Eye (tissue), 1 donor: ENCODE measurements at regions not wholly inside any gene's neighbourhood (a gene's known extent, or its start where the extent isn't known, plus 50 kb on each side); places are given as distances from the start of the nearest gene placed in this dataset.

Experiments
- DNase-seq: peaks from one replicate; pipeline ENCODE4 v3.0.0-alpha.2; 2015

DNA sequence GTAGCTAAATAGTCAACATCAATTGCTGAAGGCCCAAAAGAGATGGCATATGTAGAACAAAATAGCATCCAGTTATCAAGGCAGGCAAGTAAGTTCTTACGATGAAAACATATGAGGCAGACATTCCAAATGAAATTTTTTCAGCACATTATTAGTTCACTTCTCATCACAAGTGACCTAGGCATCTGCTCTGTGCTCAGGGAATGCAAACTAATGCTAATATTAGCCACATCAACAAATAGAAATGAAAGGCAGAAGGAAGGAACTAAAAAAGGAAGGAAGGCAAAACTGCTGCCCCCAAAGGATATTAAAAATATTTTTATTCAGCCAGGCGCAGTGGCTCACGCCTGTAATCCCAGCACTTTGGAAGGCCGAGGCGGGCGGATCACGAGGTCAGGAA lies 51.2 kb upstream of the ROCK1 start:
- DNase-seq, result no peak

DNA sequence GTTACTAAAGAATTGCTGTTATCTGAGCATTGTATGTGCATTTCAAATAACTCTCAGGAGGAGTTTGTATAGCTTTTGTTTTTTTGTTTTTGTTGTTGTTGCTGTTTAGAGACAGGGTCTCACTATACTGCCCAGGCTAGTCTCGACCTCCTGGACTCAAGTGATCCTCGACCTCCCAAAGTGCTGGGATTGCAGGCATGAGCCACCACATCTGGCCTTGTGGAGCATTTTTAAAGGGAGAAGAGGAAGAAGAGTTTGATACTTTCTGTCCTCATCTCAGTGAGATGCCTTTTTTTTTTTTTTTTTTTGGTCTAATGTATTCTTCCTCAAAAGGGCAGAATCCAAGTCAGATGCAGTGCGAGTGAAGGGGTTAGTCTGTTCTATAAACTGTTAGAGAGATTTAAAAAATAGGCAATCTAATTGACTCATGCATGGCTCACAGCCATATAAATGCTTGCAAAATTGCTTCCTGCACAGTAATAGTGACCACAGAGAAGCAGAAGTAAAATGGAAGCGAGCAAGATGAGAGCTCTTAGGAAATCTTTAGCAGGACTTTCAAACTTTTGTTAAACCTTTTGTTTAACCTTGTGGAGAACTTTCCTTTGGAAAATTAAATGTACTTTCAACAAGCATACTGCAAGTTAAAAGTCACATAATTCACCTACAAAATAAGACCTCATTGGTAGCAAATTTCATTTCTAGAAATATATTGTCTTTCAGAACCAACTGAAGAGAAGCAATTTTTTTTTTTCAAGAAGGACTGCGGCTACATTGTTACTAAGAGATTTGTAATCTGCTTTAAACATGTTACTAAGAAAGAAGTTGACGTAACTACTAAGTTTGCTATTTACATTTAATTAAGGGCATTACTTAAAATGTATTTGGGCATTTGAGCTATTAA lies 52.3 kb upstream of the ROCK1 start:
- DNase-seq, result no peak

DNA sequence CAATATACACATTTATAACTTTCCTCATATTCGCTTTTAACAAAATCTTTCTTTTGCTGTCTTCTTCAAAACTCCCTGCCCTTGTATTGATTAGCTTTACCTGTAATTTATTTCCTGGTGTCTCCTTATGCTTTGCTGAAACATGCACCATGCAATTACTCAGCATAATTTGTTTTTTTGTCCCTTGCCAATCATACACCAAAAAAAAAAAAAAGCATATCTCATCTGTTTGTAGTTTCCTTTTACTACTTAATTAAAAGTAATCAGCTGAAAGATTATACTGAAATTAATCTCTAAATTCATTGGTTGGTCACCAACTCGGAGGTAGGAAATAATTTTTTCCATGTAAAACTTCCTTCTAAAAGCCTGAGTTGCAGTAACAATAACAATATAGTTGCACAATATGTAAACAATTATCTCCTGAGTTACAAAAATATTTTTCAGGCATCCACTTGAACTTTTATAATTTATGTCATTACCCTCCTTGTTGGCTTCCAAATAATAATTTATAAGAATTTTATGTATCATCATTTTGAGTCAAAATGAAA lies 53.0 kb upstream of the ROCK1 start:
- no peak for DNase-seq

DNA sequence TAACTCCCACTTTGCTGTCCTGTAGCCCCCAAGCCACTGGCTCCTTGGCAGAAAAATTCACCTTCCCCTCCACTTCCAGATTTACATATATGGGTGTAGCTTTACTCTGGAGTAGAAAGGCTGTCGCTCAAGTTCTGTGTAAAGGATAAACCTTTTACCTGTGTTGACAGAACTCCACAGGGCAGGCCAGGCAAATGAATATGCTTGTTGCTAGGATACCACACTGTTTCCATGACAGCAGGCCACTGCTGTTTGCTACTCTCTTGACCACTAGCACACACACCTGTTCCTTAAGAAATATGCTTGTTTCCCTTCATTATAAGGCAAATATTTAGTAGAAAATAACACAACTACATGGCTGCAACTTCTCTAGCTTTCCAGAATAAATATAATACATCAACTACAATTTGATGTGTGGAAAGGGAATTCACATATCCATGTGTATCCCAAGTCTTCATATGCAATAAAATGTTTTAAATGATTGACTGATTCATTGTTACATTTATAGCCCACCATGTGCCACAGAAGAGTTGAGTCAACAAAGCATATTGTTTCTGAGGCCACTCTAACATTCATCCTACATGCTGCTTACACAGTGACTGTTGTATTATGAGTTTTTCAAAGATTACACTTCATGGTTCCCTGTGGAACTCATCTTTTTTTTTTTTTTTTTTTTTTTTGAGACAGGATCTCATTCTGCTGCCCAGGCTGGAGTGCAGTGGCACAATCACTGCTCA lies 56.2 kb upstream of the ROCK1 start:
- DNase-seq, result peak; percentile 46

DNA sequence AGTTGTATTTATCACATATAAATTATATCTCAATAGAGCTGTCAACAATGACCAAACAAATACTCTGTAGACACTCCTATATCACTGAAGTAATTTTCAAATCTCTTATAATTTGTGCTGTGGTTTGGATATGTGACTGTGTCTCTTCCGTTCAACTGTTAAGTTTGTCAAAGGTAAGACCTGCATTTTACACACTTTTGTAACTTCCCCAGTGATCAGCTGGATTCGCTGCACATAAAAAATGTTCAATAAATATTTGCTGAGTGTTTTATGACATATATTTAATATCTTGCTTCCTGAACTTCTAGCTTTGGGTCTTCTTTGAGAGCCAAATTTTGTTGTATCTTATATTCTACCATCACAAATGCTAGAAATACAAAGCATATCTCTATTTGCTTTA lies 57.3 kb upstream of the ROCK1 start:
- no peak for DNase-seq

DNA sequence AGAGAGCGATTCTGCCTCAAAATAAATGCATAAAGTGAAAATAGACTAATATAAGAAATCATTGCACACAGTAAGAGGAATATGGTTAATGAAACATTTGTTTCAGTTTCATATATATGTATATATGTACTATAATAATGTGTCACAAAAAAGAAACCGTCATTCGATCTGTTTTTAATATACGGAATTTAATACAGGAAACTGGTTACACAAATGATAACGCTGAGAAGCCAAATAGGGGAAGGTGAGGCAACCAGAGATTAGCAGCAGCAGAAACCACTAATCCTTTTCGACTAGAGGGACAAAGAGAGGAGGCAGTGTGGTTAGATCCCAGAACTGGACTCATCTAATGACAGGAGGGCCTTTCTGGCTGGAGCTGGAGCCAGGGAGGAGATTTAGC lies 64.2 kb upstream of the GREB1L start:
- DNase-seq, result no peak

DNA sequence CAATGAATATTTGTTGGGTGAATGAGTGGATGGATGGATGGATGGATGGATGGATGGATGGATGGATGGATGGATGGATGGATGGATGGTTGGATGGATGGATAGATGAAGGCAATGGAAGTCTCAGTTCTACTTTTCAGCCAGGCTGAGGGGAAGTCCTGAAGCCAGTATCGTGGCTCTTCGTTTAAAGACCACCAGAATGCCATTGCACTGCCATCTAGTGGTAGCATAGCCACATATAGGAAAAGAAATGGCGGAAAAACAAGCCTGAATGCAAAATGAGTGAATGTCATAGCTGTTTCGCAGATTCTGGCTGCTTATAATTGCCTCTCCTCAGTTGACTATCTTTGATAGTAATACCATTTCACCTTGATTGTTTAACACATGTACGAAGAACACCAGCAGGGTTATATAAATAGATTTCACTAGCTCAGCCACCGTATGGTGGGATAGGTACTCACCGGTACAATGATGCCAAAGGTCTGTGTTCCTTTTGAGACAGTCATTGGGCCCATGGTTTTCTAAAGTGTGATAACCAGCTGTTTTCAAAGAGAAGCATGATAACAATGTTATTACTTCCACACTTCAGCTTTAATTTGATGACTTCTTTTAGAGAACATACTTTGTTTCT lies 62.3 kb upstream of the GREB1L start:
- DNase-seq, result peak; percentile 88

DNA sequence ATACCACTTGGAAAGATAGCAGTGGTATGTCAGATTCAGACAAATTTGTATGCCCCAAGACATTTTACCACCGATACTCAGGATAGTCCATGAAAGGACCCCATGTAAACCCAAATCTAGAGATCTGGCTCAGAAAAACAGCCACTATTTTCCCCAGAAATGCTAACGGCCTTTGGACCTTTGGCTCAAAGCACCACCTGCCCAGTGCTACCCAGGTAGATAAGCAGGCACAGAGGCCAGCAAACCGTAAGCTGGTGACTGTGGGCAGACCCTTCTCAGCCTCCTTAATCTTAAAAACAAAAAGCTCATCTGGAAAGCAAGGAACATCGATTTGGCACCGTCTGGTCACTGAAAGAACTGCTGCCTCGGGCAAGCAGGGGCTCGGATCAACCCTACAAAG lies 61.4 kb upstream of the GREB1L start:
- no peak for DNase-seq

DNA sequence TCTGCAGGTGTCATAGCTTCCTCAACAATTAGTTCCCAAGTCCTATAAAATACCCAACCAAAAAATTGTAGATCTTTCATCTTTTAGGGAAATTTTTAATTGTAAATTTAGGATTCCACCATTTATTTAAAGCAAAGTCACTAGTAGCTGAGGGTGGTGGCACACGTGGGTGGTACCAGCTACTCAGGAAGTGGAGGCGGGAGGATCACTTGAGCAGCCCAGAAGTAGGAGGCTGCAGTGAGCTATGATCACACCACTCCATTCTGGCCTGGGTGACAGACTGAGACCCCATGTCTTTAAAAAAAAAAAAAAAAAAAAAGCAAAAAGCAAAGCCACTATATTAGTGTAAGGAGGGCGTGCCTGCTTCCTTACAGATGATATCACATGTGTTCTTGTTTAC lies 60.3 kb upstream of the GREB1L start:
- DNase-seq, result no peak

DNA sequence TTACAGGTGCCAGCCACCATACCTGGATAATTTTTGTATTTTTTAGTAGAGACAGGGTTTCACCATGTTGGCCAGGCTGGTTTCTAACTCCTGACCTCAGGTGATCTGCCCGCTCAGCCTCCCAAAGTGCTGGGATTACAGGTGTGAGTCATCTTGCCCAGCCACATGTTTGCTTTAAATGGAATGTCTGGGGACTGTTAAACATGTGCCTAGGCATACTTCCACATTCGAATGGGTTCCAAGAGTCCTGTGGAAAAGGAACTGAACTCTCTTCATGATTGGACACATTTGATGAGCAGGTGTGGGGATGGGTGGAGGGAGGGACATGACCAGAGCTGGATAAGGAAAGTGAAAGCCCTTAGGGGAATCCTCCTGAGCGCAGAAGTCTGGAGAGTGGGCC lies 58.4 kb upstream of the GREB1L start:
- DNase-seq, result no peak

DNA sequence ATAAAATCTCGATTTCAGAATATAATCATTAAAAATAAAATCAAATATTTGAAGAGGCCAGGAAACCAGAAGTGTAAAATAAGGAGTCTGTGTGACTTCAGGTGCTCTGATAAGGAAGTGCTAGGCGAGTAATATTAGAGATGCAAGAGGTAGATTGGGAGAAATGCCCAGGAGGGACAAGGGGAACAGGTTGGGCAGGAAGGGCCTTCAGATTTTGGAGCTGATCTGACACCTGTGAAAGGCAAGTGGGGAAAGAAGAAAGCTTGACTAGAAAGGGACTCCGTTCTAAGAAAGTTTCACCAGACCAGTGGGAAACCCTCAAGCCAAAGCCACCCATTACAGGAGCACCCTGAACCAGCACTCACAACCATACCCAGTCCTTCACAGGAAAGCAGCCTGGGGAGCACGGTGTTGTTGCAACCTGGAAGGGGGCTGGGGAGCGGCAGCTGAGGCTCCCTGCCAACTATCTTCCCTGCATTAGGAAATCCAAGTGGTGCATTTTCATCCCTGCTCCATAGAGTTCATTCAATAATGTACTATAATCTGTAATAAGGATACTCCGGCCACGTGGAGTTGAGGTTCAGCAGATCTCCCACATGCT lies 57.5 kb upstream of the GREB1L start:
- no peak for DNase-seq

DNA sequence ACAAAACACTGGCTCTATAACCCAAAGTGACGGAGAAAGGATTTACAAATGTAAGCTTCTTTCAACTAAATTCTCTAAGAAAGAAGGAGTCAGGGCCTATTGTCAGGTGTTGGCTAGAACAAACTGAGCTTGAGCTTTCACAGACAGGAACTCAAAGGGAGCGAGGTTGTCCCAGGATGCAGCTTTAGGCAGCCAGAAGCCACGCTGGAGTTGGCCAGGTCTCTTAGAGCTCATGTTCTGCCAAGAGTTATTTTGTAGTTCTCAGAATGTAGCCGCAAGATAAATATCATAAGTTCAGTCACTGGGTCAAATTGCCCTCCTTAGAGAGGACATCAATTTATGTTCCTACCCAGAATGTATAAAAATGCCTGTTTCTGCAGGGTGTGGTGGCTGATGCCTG lies 54.1 kb upstream of the GREB1L start:
- no peak for DNase-seq

DNA sequence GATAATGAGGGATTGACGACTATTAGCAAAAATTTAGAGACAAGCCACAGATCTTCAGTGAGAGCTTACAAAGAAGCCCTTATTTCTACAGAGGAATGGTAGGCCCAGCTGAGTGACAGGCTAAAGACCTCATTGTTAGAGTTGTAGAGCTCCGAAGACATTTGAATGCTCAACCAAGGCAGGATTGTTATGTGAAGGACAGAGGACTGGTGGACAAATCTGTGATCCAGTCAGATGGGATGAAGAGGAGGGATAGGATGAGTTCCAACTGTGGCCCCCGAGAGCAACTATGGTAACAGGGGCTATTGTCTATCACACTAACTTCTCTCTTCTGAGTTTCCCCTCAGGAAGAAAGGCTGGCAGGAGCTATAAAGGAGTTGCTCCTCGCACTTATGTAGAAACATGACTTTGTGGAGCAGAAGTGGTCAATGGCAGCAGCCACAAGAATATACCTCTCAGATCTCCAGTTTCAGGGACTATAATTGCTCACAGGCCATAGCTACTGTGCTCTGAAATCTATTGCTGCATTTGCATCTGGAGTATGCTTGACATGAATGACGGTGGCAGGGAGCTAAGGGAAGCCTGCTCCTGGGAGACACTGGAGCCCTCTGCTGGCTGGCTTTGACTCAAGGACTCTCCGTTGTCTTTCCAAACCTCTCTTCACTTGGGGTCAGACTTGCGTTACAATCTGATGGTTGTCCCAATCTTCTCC lies 50.3 kb upstream of the GREB1L start:
- DNase-seq, result peak; percentile 71
